HL-60 (cell line): ENCODE measurements at regions not wholly inside any gene's neighbourhood (a gene's known extent, or its start where the extent isn't known, plus 50 kb on each side); places are given as distances from the start of the nearest gene placed in this dataset.

ENCODE experiments used
- DNase-seq, 2 experiments: peaks; one replicate each; pipeline ENCODE4 v3.0.0-alpha.2; 2010 to 2020; ENCODE audit warnings: low read depth in 1 of 2, low spot score in 1 of 2
- H3K27ac ChIP-seq: fragments of 250-450 bp; sonication (Bioruptor Pico); replicated peaks from 2 replicates; pipeline ENCODE4 v1.5.1; 2020; ENCODE audit warnings: mild to moderate bottlenecking, moderate library complexity
- H3K27me3 ChIP-seq: fragments of 250-450 bp; sonication (Bioruptor Pico); 2 replicates; pipeline ENCODE4 v1.5.1; 2021; ENCODE audit warnings: mild to moderate bottlenecking, moderate library complexity; ENCODE audit not compliant: insufficient read depth, poor library complexity, severe bottlenecking
- H3K4me3 ChIP-seq: replicated peaks from 2 replicates; pipeline ENCODE4 v1.5.1; 2011; ENCODE audit warnings: mild to moderate bottlenecking, control low read depth, low read length; ENCODE audit not compliant: insufficient read depth
- CTCF ChIP-seq: IDR thresholded peaks from one replicate; pipeline ENCODE4 v1.5.1; 2011; ENCODE audit warnings: low read length, control low read depth, inconsistent platforms; ENCODE audit not compliant: insufficient read depth
- GABPA ChIP-seq: IDR thresholded peaks from 2 replicates; pipeline ENCODE4 v1.6.1; 2012; ENCODE audit warnings: low read depth
- POLR2AphosphoS5 ChIP-seq: IDR thresholded peaks from 2 replicates; pipeline ENCODE4 v1.6.1; 2012; ENCODE audit warnings: low read depth
- REST ChIP-seq: IDR thresholded peaks from 2 replicates; pipeline ENCODE4 v1.6.1; 2012; ENCODE audit warnings: low read depth; ENCODE audit not compliant: insufficient replicate concordance
- SPI1 ChIP-seq: IDR thresholded peaks from 2 replicates; pipeline ENCODE4 v1.6.1; 2012; ENCODE audit warnings: low read depth, mild to moderate bottlenecking, borderline replicate concordance

GRCh38 chr6:5906340-5906670 is 100.4 kb downstream of the NRN1 start:
- no peak for TF ChIP-seq SPI1
- TF ChIP-seq CTCF: no peak
- no peak for TF ChIP-seq REST
- no peak for TF ChIP-seq GABPA
- no peak for TF ChIP-seq POLR2AphosphoS5
- Histone ChIP-seq H3K27me3 (no peaks in the 10 kb centered on the region), H3K27ac (no peak overlapping the region), H3K4me3 (no peak overlapping the region)
- no peak for DNase-seq

- no peak for TF ChIP-seq CTCF
- no peak for TF ChIP-seq GABPA
- TF ChIP-seq SPI1: no peak
- TF ChIP-seq REST: no peak
- TF ChIP-seq POLR2AphosphoS5: no peak
- no peak for DNase-seq
- H3K27ac ChIP-seq: no peak overlapping the region
Measured at GRCh38 chr6:5905431-5906339, 101.0 kb downstream of the NRN1 start.

GRCh38 chr6:5904532-5904931 is 102.2 kb downstream of the NRN1 start:
- no peak overlapping the region for H3K27ac ChIP-seq
- H3K27me3 ChIP-seq: no peaks in the 10 kb centered on the region
- TF ChIP-seq REST: peak; percentile 88
- TF ChIP-seq POLR2AphosphoS5: no peak
- DNase-seq: no peak
- H3K4me3 ChIP-seq: no peak overlapping the region

More at GRCh38 chr6:5905431-5906339, 101.0 kb downstream of the NRN1 start:
- H3K27me3 ChIP-seq: no peaks in the 10 kb centered on the region
- no peak overlapping the region for H3K4me3 ChIP-seq
